HG03442 (cell line): ENCODE measurements at regions not wholly inside any gene's neighbourhood (a gene's known extent, or its start where the extent isn't known, plus 50 kb on each side); places are given as distances from the start of the nearest gene placed in this dataset.

Experiments
- ATAC-seq: cut with Tn5 transposase; IDR thresholded peaks from one replicate; pipeline ENCODE4 v1.9.1; 2021; ENCODE audit warnings: mild to moderate bottlenecking, moderate library complexity; ENCODE audit not compliant: unreplicated experiment

DNA sequence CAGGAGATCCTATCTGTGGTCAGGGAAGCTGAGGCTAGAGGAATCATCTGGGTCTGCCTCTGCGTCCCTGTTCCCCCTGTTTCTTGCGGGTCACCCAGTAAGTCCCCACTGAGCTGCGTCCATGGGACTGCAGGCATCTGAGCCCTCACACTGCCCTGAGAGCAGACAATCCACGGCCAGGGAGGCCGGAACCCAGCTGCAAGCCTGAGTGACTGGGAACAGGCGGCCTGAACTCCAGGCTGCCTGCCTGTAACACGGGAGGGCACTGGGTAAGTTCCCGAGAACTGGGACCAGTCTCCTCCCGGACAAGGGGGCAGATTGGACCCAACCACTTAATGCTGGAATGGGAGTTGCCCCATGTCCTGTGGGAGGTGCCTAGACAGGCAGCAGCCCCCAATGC is 727.4 kb downstream of the BRD1 start:
- ATAC-seq: no peak

DNA sequence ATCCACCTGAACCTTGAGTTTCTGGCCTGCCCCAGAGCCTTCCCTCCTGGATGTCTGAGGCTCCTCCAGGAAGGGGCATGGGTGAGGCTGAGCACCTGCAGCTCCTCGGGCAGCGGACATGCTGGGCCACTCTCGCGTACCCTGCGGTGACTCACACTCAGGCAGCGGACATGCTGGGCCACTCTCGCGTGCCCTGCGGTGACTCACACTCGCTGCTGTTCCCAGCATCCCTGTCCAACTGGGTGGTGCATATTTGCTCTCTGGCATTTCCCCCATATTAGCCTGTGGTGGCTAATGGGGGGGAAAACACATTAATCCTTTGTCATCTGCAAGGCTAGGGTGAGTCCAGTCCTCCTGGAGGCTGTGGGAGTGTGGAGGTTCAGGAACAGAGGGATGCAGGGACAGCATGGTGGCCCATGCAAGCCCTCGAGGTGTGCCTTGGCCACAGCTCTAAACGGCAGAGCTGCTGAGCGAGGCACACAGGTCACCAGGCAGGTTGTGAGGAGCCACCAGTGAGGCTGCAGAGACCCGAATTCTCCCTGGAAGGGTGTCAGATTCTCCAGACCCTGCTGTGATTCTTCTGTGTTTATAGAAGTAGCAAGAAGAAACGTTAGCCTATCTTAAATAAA is 728.1 kb downstream of the BRD1 start:
- no peak for ATAC-seq

DNA sequence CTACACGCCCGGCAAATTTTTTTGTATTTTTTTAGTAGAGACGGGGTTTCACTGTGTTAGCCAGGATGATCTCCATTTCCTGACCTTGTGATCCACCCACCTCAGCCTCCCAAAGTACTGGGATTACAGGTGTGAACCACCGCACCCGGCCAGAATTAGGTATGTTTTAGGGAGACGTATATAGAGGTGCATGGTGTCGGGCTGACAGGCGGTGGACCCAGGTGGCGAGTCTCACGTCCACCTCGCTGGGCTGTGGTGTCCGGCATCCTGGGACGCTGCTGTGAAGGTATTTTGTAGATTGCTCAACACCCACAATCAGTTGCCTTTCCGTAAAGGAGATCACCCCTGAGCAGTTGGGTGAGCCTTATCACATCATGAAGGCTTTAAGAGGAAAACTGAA is 728.6 kb downstream of the BRD1 start:
- ATAC-seq: no peak

DNA sequence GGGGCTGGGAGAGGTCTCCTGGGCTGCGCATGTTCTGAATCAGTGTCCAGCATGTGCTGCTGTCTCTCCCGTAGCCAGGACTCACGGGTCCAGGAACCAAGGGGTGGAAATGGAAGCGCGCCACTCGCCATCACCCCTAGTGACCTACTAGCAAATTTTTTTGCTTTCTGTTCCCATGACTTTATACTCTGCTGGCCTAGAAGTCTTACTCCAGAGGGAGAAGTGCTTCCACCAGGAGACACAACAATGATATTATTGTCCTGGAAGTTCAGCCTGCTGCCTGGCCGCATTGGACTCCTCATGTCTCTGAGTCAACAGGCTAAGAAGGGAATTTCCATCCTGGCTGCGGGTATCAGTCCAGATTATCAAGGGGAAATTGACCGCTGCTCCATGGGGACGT is 729.7 kb downstream of the BRD1 start:
- no peak for ATAC-seq

DNA sequence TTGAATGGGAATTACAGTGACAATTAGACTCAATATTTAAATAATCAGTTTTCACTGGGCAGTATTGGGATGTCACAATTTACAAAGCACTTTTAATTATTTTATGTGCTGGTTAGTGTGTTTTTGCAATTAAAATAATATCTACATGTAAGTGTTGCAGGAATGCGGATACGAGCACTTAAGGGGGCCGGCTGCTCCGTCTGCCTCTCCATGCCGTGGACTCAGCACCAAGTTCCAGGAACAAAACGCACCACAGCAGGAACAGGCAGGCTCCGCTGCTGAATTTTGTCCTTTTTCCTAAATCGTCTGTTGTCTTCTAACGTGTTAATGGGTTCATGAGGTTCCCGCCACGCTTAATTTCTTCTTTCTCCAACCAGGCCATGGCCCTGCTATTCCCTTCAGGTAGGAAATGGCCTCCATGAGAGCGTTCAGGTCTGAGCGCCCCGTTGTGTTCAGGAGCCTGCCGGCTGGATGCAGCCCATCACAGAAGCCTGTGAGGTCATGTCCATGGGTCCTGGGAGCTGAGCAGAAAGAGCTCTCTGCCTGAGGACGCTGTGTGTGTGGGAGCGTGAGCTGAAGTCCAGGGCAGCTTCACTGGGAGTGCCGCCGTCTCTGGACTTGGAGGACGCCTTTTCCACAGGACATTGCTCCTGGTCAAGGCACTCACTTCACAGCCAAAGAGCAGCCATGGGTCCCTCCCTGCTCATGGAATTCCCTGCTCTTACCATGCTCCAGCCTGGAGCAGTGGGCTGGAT is 730.3 kb downstream of the BRD1 start:
- no peak for ATAC-seq

DNA sequence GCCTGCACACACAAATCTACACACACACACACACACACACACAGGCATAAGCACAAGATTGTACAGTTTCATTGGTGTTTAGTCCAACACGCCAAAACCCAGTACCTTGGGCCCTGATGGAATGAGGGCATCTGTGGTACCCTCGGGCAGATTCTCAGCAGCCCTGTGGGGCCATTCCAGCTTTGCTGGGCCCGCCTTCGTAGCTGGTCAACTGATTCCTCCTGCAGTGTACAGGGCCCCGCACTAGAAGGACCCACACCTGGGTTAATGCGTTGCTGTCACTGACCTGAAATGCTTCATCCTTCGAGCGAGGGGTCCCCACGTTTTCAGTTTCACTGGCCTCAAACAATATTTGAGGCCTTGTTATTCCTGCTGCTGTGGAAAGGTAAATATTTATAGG is 731.2 kb downstream of the BRD1 start:
- ATAC-seq: no peak

DNA sequence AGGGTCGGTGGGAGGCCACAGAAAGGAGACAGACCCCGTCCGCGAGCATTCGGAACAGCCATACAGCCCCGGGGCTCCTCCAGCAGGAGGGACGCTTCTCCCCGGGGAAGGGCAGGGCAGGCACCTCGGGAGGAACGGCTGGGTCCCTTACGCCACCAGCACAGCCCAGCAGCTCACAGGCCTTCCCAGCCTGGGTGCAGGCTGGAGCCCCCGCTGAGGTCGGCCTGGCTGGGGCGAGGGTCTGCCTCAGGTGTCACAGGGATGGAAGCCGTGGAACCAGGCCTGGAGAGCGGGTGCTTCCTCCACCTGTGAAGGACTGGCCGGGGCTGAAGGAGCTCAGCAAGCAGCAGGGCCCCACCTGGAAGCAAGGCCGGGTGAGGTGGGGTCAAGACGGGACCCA is 732.3 kb downstream of the BRD1 start:
- ATAC-seq: no peak

DNA sequence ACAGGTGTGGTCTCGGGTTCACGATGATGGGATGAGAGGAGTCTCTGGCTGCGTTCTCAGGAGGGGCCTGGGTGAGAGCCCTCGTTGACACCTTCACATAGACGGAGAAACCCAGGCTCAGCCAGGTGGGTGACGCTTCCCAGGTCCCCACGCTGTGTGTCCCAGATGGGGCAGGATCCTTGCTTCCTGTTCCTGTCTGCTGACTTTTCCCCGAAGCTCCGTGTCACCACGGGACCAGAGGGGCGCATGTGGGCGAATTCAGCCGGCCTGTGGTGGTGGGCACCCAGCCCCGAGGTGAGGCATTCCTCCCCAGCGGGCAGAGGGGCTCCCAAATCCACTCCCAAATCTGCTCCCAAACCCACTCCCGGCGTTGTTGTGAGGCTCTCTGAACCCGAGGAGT is 732.8 kb downstream of the BRD1 start:
- no peak for ATAC-seq

DNA sequence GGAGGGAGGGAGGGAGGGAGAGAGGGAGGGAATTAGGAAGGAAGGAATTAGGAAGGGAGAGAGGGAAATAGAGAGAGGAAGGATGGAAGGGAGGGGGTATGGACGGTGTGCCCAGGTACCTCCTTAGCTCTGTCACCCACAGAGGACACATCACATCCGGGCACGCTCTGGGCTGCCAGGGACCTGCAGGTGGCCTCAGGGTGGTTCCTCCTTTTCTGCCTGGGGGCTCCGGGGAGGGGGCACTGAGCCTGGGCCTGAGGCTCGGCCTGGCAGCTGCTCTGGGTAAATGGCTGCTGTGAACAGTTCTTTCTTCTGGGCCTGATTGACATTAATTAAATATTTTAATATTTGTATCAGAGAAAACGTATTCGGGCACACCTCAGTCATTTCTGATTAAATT is 733.5 kb downstream of the BRD1 start:
- ATAC-seq: no peak

DNA sequence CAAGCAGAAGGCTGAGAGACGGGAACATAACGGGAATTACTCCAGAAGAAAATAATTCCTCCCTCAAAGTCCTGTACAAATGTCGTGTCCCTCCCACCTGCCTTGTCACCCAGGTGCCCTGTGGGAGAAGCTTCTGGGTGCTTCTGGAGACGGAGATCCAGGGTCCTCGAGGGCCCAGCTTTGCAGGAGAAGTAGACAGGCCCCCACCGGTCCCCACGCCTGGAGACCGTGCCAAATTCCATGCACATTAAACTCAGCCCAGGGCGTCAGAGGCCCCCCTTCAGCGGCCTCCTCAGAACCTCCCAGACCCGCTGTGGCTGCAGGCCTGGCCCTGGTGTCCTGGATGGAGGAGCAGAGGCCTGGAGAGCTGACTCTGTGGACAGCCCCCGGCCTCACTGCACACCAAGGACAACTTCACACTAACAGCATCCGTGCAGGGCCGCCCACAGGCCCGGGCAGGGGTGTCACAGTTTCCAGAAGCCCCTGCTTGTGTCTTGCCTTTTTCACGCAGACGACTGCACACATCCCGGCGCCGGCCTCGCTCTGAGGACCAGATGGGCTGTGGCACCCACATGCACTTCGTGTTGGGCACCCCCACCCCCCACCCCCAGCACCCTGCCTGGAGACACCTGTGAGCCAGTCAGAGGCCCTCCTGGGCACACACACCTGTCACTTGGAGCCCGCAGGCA is 734.3 kb downstream of the BRD1 start:
- no peak for ATAC-seq

DNA sequence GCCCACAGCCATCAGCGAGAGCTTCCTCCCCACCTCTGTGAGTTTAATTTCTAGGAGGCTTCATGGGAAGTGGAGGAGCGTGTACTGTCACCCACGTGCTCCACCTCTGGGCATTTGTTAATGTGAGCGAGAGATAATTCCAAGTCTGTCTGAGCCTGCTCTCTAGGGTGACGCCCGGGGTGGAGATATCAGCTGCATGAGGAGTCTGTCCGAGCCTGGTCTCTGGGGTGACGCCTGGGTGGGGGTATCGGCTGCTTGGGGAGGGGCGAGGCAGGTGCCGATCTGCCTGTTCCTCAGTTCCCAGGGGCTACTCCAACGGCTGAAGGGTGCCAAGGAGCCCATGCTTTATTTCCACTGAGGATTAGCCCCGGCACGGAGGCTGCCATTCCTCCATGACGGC is 735.0 kb downstream of the BRD1 start:
- ATAC-seq: no peak

DNA sequence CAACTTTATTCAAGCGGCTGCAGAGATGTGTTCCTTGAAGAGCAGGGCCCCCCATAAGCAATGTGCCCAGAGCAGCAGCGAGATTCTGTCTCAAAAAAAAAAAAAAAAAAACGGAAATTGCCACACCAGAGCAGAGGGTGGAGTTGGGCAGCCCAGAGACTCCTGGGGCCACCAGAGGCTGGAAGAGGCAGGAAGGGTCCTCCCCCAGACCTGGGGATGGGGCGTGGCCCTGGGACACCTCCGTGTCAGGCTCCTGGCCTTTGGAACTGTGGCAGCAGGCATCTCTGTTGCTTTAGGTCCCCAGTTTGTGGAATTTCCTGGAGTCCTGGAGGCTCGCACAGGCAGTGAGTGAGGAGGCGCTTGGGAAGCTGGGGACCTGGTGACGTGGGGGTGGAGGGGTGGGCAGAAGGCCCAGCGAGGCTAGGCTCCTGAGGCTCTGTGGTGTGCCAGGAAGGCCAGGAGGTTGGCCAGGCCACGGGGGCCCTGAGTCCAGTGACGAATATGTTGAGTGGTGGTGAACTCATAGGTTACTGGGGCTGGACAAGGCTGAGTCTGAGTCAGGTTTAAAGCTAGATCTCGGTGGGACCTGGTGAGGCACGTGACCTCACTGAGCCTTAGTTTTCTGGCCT is 735.6 kb downstream of the BRD1 start:
- ATAC-seq: no peak

DNA sequence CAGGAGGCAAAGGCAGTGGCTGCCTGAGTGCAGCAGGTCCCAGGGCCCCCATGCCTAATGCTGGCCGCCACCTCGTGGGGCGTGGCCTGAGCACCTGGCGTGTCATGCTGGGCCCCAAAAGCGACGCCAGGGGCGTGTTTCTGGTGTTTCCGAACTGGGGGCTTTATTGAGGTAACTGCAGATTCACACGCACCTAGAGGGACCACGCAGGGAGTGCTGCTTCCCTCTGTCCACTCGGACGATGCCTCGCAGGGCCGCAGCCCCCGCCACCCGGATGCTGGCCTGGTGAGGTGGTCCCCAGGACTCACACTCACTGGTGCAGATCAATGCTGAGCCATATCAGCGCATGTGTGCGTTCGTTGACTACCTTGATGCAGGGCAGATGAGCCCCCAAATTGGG is 736.2 kb downstream of the BRD1 start:
- ATAC-seq: no peak

DNA sequence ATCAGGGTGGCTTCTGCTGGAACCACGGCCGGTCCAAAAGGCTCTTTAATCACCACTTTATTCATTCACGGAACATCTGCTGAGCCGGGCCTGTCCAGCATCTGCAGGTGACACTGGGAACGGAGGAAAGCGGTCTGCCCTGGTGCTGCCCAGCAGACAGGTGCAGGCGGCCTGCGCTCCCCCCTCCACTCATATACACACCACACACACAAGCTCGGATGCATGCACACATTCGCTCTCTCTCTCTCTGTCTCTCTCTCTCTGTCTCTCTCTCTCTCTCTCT is 736.9 kb downstream of the BRD1 start:
- ATAC-seq: no peak

DNA sequence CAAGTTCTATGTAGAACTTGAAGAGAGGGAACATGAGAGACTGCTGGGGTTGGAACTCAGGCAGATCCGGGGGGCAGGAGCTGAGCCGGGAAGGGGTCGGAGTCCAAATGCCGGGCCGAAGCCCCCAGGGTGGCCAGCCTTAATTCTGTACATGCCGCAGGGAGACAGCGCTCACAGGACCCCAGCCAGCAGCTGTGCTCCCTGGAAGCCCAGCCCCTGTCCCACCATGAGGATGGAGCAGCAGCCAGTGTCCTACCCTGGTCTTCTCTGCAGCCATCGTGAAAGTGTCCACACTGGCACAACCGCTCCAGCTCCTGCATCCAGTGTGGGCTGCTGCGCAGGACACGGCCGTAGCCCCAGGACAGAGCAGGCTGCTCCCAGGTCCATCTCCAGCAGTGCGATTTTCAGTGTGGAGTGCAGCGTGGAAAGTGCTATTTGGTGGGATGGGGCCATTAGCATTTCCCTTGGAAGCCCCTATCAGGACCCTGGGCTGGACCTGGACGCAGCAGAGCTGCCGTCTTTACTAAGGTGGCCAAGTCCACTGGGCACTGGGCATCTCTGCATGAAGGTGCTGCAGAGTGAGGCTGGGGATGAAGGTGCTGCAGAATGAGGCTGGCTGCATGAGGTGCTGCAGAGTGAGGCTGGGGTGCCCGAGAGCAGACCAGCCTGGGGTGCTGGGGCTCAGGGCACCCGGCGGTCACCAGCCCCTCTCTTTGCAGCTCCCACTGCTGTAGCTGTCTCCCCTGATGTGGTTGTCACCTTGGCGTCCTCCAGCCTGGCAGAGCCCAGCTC is 737.4 kb downstream of the BRD1 start:
- ATAC-seq: no peak

DNA sequence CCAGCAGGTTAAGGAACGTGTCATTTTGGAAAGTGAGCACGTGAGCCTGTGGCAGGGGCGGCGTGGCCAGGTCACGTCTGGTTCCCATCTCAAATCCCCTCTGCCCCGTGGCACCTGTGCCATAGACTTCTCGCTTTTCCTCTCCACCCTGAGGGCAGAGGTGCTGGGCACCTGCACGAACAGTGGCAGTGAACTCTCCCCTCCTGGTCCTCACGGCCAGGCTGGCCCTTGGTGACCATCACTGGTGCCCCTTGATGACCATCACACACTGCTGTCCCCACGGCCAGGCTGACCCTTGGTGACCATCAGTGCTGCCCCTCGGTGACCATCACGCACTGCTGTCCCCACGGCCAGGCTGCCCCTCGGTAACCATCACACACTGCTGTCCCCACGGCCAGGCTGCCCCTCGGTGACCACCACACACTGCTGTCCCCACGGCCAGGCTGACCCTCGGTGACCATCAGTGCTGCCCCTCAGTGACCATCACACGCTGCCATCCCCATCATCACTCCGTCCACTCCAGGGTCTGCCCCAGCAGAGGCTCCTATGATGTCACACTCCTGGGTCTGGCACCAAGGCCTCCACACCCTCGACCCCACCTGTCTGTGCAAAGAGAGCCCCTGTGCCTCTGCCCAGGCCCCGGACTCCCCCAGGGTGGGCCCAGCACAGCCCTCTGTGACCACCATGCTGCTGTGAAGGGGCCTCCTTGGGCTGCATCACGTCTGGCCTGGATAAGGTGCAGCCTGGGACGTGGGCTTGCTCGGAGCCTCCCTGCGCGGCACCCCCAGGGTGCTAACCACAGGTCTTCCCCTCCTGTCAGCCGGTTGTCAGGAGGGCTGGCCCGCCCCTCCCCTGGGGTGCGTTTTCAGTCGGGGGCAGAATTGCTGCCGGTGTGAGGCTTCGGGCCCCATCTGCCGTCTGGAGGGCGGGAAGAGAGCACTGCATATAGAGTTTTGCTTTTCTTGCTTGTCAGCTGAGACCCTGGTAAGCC is 738.6 kb downstream of the BRD1 start:
- no peak for ATAC-seq

DNA sequence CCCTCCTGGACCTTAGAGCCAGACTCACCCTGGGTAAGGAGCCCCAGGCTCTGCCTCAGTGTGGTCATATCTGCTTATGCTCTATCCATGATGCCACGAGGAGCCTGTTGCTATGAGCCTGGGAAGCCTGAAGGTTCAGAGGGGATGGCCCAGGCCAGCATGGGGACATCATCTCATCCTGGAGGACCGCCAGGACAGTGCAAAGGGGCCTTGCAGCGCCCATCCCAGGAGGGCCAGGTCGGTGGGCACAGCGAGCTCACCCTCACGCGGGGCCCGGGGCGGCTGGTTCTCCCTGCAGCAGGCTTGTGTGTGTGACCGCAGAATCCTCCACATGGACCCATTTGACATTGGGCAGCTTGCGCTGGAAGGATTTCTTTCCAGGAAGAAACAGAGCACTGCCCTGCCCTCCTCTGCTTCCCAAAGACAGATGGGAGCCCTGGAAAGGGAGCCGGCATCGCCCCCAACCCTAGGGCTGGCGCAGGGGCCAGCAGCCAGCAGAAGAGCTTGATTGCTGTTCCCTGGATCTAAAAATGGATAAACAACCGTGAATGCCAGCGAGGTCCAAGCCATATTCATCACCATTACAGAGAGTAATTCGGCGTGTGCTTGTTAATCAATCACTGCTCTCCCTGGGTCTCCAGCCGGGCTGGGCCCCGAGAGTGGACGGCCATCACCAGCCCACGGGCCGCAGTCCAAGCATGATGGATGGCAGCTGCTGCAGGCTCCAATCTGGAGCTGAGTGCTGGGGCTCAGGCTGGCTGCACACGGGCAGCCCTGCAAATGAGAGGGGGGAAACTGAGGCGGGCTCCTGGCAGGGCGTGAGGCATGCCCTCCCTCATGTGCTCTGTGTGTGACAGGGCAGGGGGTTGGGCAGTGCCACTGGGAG is 739.7 kb downstream of the BRD1 start:
- no peak for ATAC-seq

DNA sequence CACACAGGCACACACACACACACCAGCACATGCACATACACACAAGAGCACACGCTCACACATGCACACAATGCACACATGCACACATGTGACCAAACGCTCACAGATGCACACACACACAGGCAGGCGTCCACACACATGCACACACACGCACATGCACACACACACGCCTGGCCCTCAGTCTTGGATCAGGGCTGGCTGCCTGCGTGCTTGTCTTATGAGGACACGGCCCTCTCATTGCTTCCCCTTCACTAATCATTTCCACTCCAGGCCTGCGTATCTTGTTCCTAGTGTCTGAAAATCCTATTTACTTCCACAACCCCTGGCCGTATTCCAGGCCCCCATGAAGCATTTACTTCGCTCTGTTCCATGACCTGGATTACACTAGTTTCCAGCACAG is 740.5 kb downstream of the BRD1 start:
- no peak for ATAC-seq

DNA sequence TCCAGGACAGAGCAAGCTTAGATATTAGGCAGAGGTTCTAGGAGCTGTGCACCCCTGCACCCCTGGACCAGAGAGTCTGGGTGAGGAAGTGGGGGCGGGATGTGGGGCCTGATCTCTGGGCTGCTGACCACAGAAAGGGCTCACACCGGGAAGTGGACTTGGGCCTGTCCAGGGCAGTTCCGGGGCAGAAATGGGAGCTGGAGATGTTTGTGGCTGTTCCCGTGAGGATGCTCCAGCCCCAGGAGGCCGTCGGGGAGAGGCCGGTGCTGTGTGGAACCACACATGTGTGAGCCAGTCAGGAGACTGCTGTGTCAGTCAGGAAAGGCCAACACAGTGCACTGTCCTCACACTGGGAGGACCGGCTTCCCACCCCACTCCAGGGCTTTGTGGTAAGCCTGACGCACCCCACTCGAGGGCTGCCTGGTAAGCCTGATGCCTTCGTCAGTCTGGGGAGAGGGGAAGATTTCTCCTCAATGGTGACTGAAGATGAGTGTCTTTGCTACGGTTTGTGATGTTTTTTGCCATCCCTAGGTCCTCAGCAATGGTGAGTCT is 741.0 kb downstream of the BRD1 start:
- no peak for ATAC-seq
